ENCODE measurements at regions not wholly inside any gene's neighbourhood (a gene's known extent, or its start where the extent isn't known, plus 50 kb on each side); places are given as distances from the start of the nearest gene placed in this dataset.

DNA sequence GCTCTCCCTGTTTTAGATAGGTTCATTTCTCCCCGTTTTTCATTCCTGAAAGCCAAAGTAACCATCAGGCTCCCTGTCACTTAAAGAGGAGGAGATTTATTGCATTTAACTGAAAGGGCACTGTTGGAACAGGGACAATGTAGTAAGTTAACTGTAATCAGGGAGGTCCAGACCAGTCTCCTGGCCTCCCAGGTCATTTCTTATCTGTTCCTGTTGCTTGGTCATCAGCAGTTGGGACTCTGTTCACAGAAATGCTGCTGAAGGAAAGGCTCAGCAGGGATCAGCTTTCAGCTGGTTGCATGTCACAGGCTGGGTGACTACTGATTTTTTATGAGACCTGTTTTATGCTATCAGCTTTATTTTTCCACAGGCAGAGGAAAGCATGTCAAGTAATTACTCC, 622.6 kb upstream of the GOT2 start:
- TF ChIP-seq, protein P1, sequence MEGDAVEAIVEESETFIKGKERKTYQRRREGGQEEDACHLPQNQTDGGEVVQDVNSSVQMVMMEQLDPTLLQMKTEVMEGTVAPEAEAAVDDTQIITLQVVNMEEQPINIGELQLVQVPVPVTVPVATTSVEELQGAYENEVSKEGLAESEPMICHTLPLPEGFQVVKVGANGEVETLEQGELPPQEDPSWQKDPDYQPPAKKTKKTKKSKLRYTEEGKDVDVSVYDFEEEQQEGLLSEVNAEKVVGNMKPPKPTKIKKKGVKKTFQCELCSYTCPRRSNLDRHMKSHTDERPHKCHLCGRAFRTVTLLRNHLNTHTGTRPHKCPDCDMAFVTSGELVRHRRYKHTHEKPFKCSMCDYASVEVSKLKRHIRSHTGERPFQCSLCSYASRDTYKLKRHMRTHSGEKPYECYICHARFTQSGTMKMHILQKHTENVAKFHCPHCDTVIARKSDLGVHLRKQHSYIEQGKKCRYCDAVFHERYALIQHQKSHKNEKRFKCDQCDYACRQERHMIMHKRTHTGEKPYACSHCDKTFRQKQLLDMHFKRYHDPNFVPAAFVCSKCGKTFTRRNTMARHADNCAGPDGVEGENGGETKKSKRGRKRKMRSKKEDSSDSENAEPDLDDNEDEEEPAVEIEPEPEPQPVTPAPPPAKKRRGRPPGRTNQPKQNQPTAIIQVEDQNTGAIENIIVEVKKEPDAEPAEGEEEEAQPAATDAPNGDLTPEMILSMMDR (IDR thresholded peaks at IDR 0.05; ENCODE audit: low read depth, low read length, poor library complexity, severe bottlenecking): no peak
- TF ChIP-seq EZH2phosphoT487 (IDR thresholded peaks at IDR 0.05; ENCODE audit: borderline replicate concordance, low read length): no peak

Data from DOHH2 (cell line).